Endothelial cell of umbilical vein (primary cell): ENCODE measurements at regions not wholly inside any gene's neighbourhood (a gene's known extent, or its start where the extent isn't known, plus 50 kb on each side); places are given as distances from the start of the nearest gene placed in this dataset.

Source experiments
- BruUV-seq: library from RNA; stranded (reverse); fragments of 400-500 nt; replicated peaks from 2 replicates; lab custom pipeline; 2021; lab: Mats Ljungman, UMichigan
- CTCF ChIA-PET: fragments of 300-600, 350-600 bp; sonication (Branson Sonifier 250); formaldehyde crosslinking; loops from one replicate; lab custom pipeline; 2021; ENCODE audit warnings: antibody characterized with exemption, inconsistent platforms; lab: Charles Lee
- POLR2A ChIA-PET: fragments of 300-600, 350-600 bp; sonication (Branson Sonifier 250); formaldehyde crosslinking; loops from one replicate; lab custom pipeline; 2021; ENCODE audit warnings: antibody characterized with exemption, inconsistent platforms; lab: Charles Lee
- DNase-seq: peaks from one replicate; pipeline ENCODE4 v3.0.0-alpha.2; 2011; ENCODE audit warnings: low read depth, low spot score
- FAIRE-seq: peaks from 2 replicates; lab custom pipeline; 2011; peaks lifted over from hg19 to GRCh38; lab: Jason Lieb, UNC
- H2AFZ ChIP-seq: 2 replicates; pipeline ENCODE4 v1.6.0; 2012; ENCODE audit warnings: low read depth, low read length, control low read depth, inconsistent platforms
- H3K27ac ChIP-seq: 2 replicates; pipeline ENCODE4 v1.5.1; 2011; ENCODE audit warnings: low read depth, mild to moderate bottlenecking, control low read depth, low read length, moderate library complexity; ENCODE audit not compliant: insufficient read depth
- H3K27me3 ChIP-seq, 2 experiments: 2 replicates each; pipeline versions ENCODE4 v1.6.0 to v1.6.1; 2011; ENCODE audit warnings: low read length in 2 of 2, mixed read lengths in 1 of 2; ENCODE audit not compliant: control insufficient read depth in 2 of 2, insufficient read depth in 2 of 2
- H3K36me3 ChIP-seq, 2 experiments: 2 replicates in 1 of 2; 3 replicates in 1 of 2; pipeline ENCODE4 v1.5.1; 2011; ENCODE audit warnings: low read length in 2 of 2, mild to moderate bottlenecking in 1 of 2, moderate library complexity in 1 of 2; ENCODE audit not compliant: control insufficient read depth in 2 of 2, insufficient read depth in 2 of 2; ENCODE audit errors: extremely low read depth in 1 of 2
- H3K4me1 ChIP-seq: 3 replicates; pipeline ENCODE4 v1.5.1; 2011; ENCODE audit warnings: mild to moderate bottlenecking, low read length; ENCODE audit not compliant: control insufficient read depth, insufficient read depth; ENCODE audit errors: extremely low read depth
- H3K4me2 ChIP-seq: 2 replicates; pipeline ENCODE4 v1.6.1; 2011; ENCODE audit warnings: low read length, control low read depth, mixed read lengths; ENCODE audit not compliant: insufficient read depth
- H3K4me3 ChIP-seq, 3 experiments: fragments of 200-600 bp in 1 of 3; sonication (generic), shearing (Covaris generic) in 1 of 3; replicated peaks in 1 of 3; 2 replicates each; pipeline ENCODE4 v1.5.1; 2011 to 2016; ENCODE audit warnings: control low read depth in 3 of 3, low read length in 3 of 3, mild to moderate bottlenecking in 2 of 3, inconsistent platforms in 1 of 3, low read depth in 1 of 3, moderate library complexity in 1 of 3; ENCODE audit not compliant: insufficient read depth in 1 of 3
- H3K79me2 ChIP-seq: 2 replicates; pipeline ENCODE4 v1.6.0; 2012; ENCODE audit warnings: low read length, inconsistent platforms; ENCODE audit not compliant: control insufficient read depth, insufficient read depth
- H3K9ac ChIP-seq: replicated peaks from 2 replicates; pipeline ENCODE3; 2011; ENCODE audit warnings: low read length, control low read depth; ENCODE audit not compliant: insufficient read depth; ENCODE audit errors: extremely low read depth
- H3K9me1 ChIP-seq: replicated peaks from 3 replicates; pipeline ENCODE4 v1.6.0; 2011; ENCODE audit warnings: mild to moderate bottlenecking, low read length; ENCODE audit not compliant: control insufficient read depth, insufficient read depth; ENCODE audit errors: extremely low read depth
- H3K9me3 ChIP-seq: replicated peaks from 2 replicates; pipeline ENCODE4 v1.5.1; 2012; ENCODE audit warnings: low read length, inconsistent platforms; ENCODE audit not compliant: control insufficient read depth, insufficient read depth
- H4K20me1 ChIP-seq: replicated peaks from 2 replicates; pipeline ENCODE3; 2011; ENCODE audit warnings: mild to moderate bottlenecking, low read length; ENCODE audit not compliant: control insufficient read depth, insufficient read depth; ENCODE audit errors: extremely low read depth
- CTCF ChIP-seq, 2 donors: IDR thresholded peaks; 1 replicate in 1 of 2; 2 replicates in 1 of 2; pipeline ENCODE4 v1.5.1; 2011; ENCODE audit warnings: low read length in 2 of 2, mild to moderate bottlenecking in 2 of 2, moderate library complexity in 2 of 2, control low read depth in 1 of 2, inconsistent platforms in 1 of 2, low read depth in 1 of 2; ENCODE audit not compliant: insufficient read depth in 1 of 2; ENCODE audit errors: extremely low read depth in 1 of 2
- FOS ChIP-seq: IDR thresholded peaks from 2 replicates; pipeline ENCODE4 v1.6.1; 2011; ENCODE audit warnings: mild to moderate bottlenecking, low read length, moderate library complexity, borderline replicate concordance; ENCODE audit not compliant: insufficient read depth
- MAX ChIP-seq: IDR thresholded peaks from 2 replicates; pipeline ENCODE4 v1.6.1; 2011; ENCODE audit not compliant: insufficient read depth, insufficient read length
- POLR2A ChIP-seq: IDR thresholded peaks from 2 replicates; pipeline ENCODE4 v1.6.1; 2012; ENCODE audit warnings: low read depth, mild to moderate bottlenecking, control low read depth, low read length
- dilution Hi-C: fragments of 300-500 bp; cut with MboI; formaldehyde crosslinking; loops from one replicate; pipeline ENCODE4 v1.15.0; 2019; ENCODE audit warnings: low sequenced_read_pairs; ENCODE audit not compliant: extremely low pct_ligation_motif_present
- intact Hi-C: fragments of 100-400 bp; cut with micrococcal nuclease; formaldehyde crosslinking; loops from one replicate; pipeline ENCODE4 v1.10.0; 2022

DNA sequence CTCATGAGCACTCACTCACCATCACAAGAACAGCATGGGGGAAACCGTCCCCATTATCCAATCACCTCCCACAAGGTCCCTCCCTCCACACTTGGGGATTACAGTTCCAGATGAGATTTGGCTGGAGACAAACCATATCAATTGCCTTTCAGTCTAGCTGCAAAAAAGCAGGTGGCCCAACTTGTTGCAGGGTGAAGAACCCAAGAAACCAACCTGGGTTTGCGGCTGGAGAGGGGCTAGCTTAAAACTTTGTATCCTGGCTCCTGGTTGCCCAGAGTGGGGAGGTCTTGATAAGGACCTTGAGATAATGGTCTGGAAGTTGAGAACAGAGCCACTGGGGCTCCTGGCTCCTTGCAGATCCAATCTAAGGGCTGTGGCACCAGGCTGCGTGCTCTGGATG lies 122.8 kb upstream of the PCBD1 start:
- Histone ChIP-seq H3K9me3 (no peaks in the 10 kb centered on the region), H3K4me1 (peaks cover 10% of the 10 kb centered on the region), H4K20me1 (no peaks in the 10 kb centered on the region), H3K27me3 (peaks cover 0 to 2% of the 10 kb centered on the region in 2 experiments), H3K9ac (no peak overlapping the region), H3K4me3 (no peak overlapping the region), H3K4me2 (no peak overlapping the region), H2AFZ (no peak overlapping the region), H3K79me2 (no peaks in the 10 kb centered on the region), H3K9me1 (no peaks in the 10 kb centered on the region), H3K27ac (no peak overlapping the region), H3K36me3 (no peaks in the 10 kb centered on the region)
- DNase-seq (no peak), FAIRE-seq (no peak)
- BruUV-seq, result no TSS peak
- TF ChIP-seq CTCF (IDR thresholded peaks at IDR 0.05; ENCODE audit: extremely low read depth in 1 of 2, insufficient read depth in 1 of 2, low read depth in 1 of 2, low read length in 2 of 2) (no peak), FOS (no peak), POLR2A (no peak)
- POLR2A ChIA-PET, result no interaction called here
- dilution Hi-C loops, result no loop called here
- CTCF ChIA-PET, result interaction anchor here (0.6 to 2.7 kb wide), 8 partner anchors 11 to 276 kb away, joined by 3 to 9 read pairs (median 3); no protein-coding TSS in a partner anchor
- intact Hi-C loops, result no loop called here

DNA sequence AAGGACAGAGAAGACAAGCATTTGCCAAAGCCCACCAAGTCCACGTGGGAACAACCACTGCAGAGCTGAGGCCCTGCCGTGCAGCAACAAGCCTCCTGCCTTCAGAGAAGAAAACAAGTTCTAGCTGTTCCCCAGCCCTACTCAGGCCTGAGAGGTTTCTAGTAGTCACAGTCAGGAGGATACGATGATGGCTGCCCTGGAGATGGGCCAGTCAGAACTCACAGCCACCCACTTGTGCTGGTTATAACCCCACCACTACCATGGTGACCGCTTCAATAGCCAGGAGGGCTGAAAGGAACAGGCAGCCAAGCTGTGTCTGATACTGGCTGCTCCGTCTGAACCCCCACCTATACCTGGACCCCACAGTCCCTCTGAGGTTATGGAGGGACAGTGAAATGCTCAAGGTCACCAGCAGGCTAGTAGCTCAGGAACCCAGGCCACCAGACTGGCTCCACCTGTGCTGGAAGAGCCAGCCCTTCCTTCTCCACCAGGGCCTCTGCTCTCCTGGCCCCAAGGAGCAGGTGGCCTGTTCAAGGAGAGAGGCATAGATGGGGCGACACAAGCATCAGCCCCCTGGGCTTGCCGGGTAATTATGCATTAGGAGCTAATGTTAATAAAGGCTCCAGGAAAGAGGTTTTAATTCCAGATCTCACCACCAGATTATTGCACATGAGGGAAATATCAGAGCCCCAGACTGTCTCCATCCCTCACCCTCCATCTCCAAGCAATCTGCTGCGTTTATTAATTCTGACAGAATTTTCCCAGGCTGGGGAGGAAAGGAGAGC lies 125.8 kb upstream of the PCBD1 start:
- no peaks in the 10 kb centered on the region for H3K9me3 ChIP-seq
- no peak overlapping the region for H3K9ac ChIP-seq
- CTCF ChIA-PET, result no interaction called here
- no peak for FAIRE-seq
- H3K4me2 ChIP-seq, result no peak overlapping the region
- intact Hi-C loops, result no loop called here
- H3K4me3 ChIP-seq, result no peak overlapping the region
- DNase-seq, result no peak
- no peak for TF ChIP-seq MAX
- no peaks in the 10 kb centered on the region for H3K36me3 ChIP-seq
- no peaks in the 10 kb centered on the region for H3K9me1 ChIP-seq
- H3K79me2 ChIP-seq, result no peaks in the 10 kb centered on the region
- no peak overlapping the region for H2AFZ ChIP-seq
- H4K20me1 ChIP-seq, result no peaks in the 10 kb centered on the region
- POLR2A ChIA-PET, result no interaction called here
- H3K27me3 ChIP-seq, result peaks cover 0 to 2% of the 10 kb centered on the region in 2 experiments
- H3K27ac ChIP-seq, result no peak overlapping the region
- peaks cover 11% of the 10 kb centered on the region for H3K4me1 ChIP-seq
- no TSS peak for BruUV-seq
- dilution Hi-C loops, result no loop called here
